Astrocyte of the spinal cord (primary cell): ENCODE measurements at regions not wholly inside any gene's neighbourhood (a gene's known extent, or its start where the extent isn't known, plus 50 kb on each side); places are given as distances from the start of the nearest gene placed in this dataset.
A peak's percentile ranks its signal among the peaks of the same experiment; 100 is the strongest.

Experiments used
- DNase-seq: peaks from one replicate; pipeline ENCODE4 v3.0.0; 2011; ENCODE audit warnings: low read depth, low spot score
- H3K4me3 ChIP-seq: 2 replicates; pipeline ENCODE4 v1.5.1; 2011; ENCODE audit warnings: low read depth, mild to moderate bottlenecking, low read length, moderate library complexity
- CTCF ChIP-seq: IDR thresholded peaks from 2 replicates; pipeline ENCODE4 v1.5.1; 2012; ENCODE audit warnings: low read depth, mild to moderate bottlenecking, low read length, inconsistent platforms
- in situ Hi-C: cut with HindIII; loops from 2 replicates; pipeline ENCODE4 v1.10.0; 2017; ENCODE audit warnings: low sequenced_read_pairs

- in situ Hi-C loops, result no loop called here
- DNase-seq, result no peak
- TF ChIP-seq CTCF, result no peak
- H3K4me3 ChIP-seq, result no peak overlapping the region
These were observed 106.1 kb upstream of the HSD17B12 start for GRCh38 chr11:43574411-43574810.

GRCh38 chr11:43574949-43575912 lies 105.3 kb upstream of the HSD17B12 start:
- in situ Hi-C loops, result no loop called here
- no peak overlapping the region for H3K4me3 ChIP-seq
- TF ChIP-seq CTCF, result no peak
- peak; percentile 25 for DNase-seq

- in situ Hi-C loops, result no loop called here
- no peak for TF ChIP-seq CTCF
- no peak overlapping the region for H3K4me3 ChIP-seq
- DNase-seq, result no peak
These were observed 104.6 kb upstream of the HSD17B12 start for GRCh38 chr11:43575913-43576310.

GRCh38 chr11:43576320-43576802 lies 104.2 kb upstream of the HSD17B12 start:
- in situ Hi-C loops, result no loop called here
- no peak overlapping the region for H3K4me3 ChIP-seq
- peak; percentile 28 for DNase-seq
- TF ChIP-seq CTCF, result no peak

GRCh38 chr11:43576803-43577521 lies 103.6 kb upstream of the HSD17B12 start:
- peak; percentile 38 for TF ChIP-seq CTCF
- in situ Hi-C loops, result no loop called here
- peak; percentile 25 for DNase-seq
- no peak overlapping the region for H3K4me3 ChIP-seq

GRCh38 chr11:43577566-43578264 lies 102.8 kb upstream of the HSD17B12 start:
- no peak for DNase-seq
- no peak overlapping the region for H3K4me3 ChIP-seq
- in situ Hi-C loops, result no loop called here
- no peak for TF ChIP-seq CTCF
